Endodermal cell (in vitro differentiated cells): ENCODE measurements at regions not wholly inside any gene's neighbourhood (a gene's known extent, or its start where the extent isn't known, plus 50 kb on each side); places are given as distances from the start of the nearest gene placed in this dataset.
"Not testable (repeated sequence)": the region's sequence is repeated elsewhere in the genome, so short reads cannot be mapped to it uniquely, and the experiment has no call there.

ENCODE experiments used
- DNase-seq: peaks from one replicate; pipeline ENCODE4 v3.0.0-alpha.2; 2017
- H3K27ac ChIP-seq: 2 replicates; pipeline ENCODE4 v1.5.1; 2013; ENCODE audit warnings: mild to moderate bottlenecking, low read depth, low read length, moderate library complexity
- H3K27me3 ChIP-seq: 2 replicates; pipeline ENCODE4 v1.6.1; 2013; ENCODE audit warnings: mild to moderate bottlenecking, low read length, moderate library complexity; ENCODE audit not compliant: insufficient read depth, control insufficient read depth, poor library complexity, severe bottlenecking
- H3K36me3 ChIP-seq: 2 replicates; pipeline ENCODE4 v1.7.0; 2013; ENCODE audit warnings: mild to moderate bottlenecking, low read length, moderate library complexity; ENCODE audit not compliant: control insufficient read depth, insufficient read depth
- H3K4me1 ChIP-seq: one replicate; pipeline ENCODE4 v1.7.0; 2013; ENCODE audit warnings: low read length; ENCODE audit not compliant: control insufficient read depth, insufficient read depth
- H3K4me3 ChIP-seq: 2 replicates; pipeline ENCODE4 v1.5.1; 2013; ENCODE audit warnings: mild to moderate bottlenecking, low read length, moderate library complexity
- H3K9ac ChIP-seq: 2 replicates; pipeline ENCODE4 v1.6.1; 2013; ENCODE audit warnings: mild to moderate bottlenecking, low read length, moderate library complexity; ENCODE audit not compliant: poor library complexity, severe bottlenecking; ENCODE audit errors: extremely low read depth
- H3K9me3 ChIP-seq: 2 replicates; pipeline ENCODE4 v1.6.1; 2013; ENCODE audit warnings: mild to moderate bottlenecking, low read length, moderate library complexity; ENCODE audit not compliant: control insufficient read depth
- H3K27ac Mint-ChIP-seq: 2 replicates; pipeline ENCODE4 v1.8.0; 2020; ENCODE audit warnings: mixed read lengths
- H3K27me3 Mint-ChIP-seq: 2 replicates; pipeline ENCODE4 v1.8.0; 2021; ENCODE audit warnings: mild to moderate bottlenecking, mixed read lengths; ENCODE audit not compliant: insufficient read depth
- H3K36me3 Mint-ChIP-seq: 2 replicates; pipeline ENCODE4 v1.8.0; 2020; ENCODE audit warnings: low read depth, mixed read lengths
- H3K4me1 Mint-ChIP-seq: 2 replicates; pipeline ENCODE4 v1.8.0; 2020; ENCODE audit warnings: mixed read lengths
- H3K4me3 Mint-ChIP-seq: 2 replicates; pipeline ENCODE4 v1.8.0; 2020; ENCODE audit warnings: mild to moderate bottlenecking, moderate library complexity, mixed read lengths
- H3K9me3 Mint-ChIP-seq: 2 replicates; pipeline ENCODE4 v1.8.0; 2020; ENCODE audit warnings: mild to moderate bottlenecking, mixed read lengths
- whole genome bisulfite sequencing, 2 experiments: methylation state at CpG; one replicate each; pipeline versions ENCODE4 v1.1.5 to v1.1.7; 2013; ENCODE audit warnings: missing lambda C conversion rate in 2 of 2, mixed read lengths in 1 of 2; ENCODE audit not compliant: insufficient coverage in 1 of 2, insufficient read length in 1 of 2; 5-methylcytosine and 5-hydroxymethylcytosine counted together

GRCh38 chr2:91516669-91517068, 2825.2 kb downstream of the RPIA start:
- not testable (repeated sequence) for H3K36me3 Mint-ChIP-seq, H3K27me3 ChIP-seq, H3K4me1 Mint-ChIP-seq, H3K9ac ChIP-seq, H3K27me3 Mint-ChIP-seq, H3K27ac Mint-ChIP-seq, H3K4me1 ChIP-seq, H3K9me3 ChIP-seq, H3K9me3 Mint-ChIP-seq, H3K36me3 ChIP-seq, H3K27ac ChIP-seq, DNase-seq, H3K4me3 ChIP-seq, H3K4me3 Mint-ChIP-seq
- 80 to 93% methylated on average over 2 to 4 of the region's 6 CpGs for WGBS, 2 experiments

GRCh38 chr2:91517846-91518245, 2826.4 kb downstream of the RPIA start:
- H3K27ac Mint-ChIP-seq, H3K4me3 Mint-ChIP-seq, H3K9me3 Mint-ChIP-seq, H3K36me3 Mint-ChIP-seq, H3K4me1 Mint-ChIP-seq, H3K9ac ChIP-seq, H3K4me1 ChIP-seq, H3K27me3 Mint-ChIP-seq, DNase-seq, H3K4me3 ChIP-seq, H3K27me3 ChIP-seq, H3K27ac ChIP-seq, H3K9me3 ChIP-seq, H3K36me3 ChIP-seq: not testable (repeated sequence)
- 100% methylated on average over 1 of the region's 1 CpG; no CpG with 5 or more reads in 1 of the 2 experiments for WGBS, 2 experiments

GRCh38 chr2:91518361-91518981, 2827.0 kb downstream of the RPIA start:
- not testable (repeated sequence) for H3K4me1 Mint-ChIP-seq, H3K36me3 ChIP-seq, H3K4me1 ChIP-seq, H3K36me3 Mint-ChIP-seq, H3K27me3 ChIP-seq, H3K9me3 Mint-ChIP-seq, H3K9me3 ChIP-seq, H3K4me3 Mint-ChIP-seq, H3K27ac ChIP-seq, DNase-seq, H3K4me3 ChIP-seq, H3K27ac Mint-ChIP-seq, H3K9ac ChIP-seq, H3K27me3 Mint-ChIP-seq
- 72 to 88% methylated on average over 2 to 5 of the region's 5 CpGs for WGBS, 2 experiments

- WGBS, 2 experiments, result no CpG with 5 or more reads among the region's 3 CpGs
- not testable (repeated sequence) for H3K9me3 ChIP-seq, H3K27me3 Mint-ChIP-seq, H3K4me3 ChIP-seq, H3K27ac ChIP-seq, DNase-seq, H3K9ac ChIP-seq, H3K4me1 Mint-ChIP-seq, H3K36me3 ChIP-seq, H3K27ac Mint-ChIP-seq, H3K36me3 Mint-ChIP-seq, H3K4me3 Mint-ChIP-seq, H3K9me3 Mint-ChIP-seq, H3K27me3 ChIP-seq, H3K4me1 ChIP-seq
These were observed 2827.9 kb downstream of the RPIA start for GRCh38 chr2:91519359-91519758.

- not testable (repeated sequence) for H3K27ac ChIP-seq, H3K4me1 ChIP-seq, H3K36me3 Mint-ChIP-seq, H3K9ac ChIP-seq, H3K27ac Mint-ChIP-seq, H3K9me3 Mint-ChIP-seq, H3K9me3 ChIP-seq, DNase-seq, H3K4me3 Mint-ChIP-seq, H3K4me1 Mint-ChIP-seq, H3K36me3 ChIP-seq, H3K27me3 Mint-ChIP-seq, H3K4me3 ChIP-seq, H3K27me3 ChIP-seq
- 100% methylated on average over 1 of the region's 5 CpGs; no CpG with 5 or more reads in 1 of the 2 experiments for WGBS, 2 experiments
These were observed 2828.4 kb downstream of the RPIA start for GRCh38 chr2:91519914-91520313.

- 86% methylated on average over 1 of the region's 3 CpGs; no CpG with 5 or more reads in 1 of the 2 experiments for WGBS, 2 experiments
- H3K4me1 Mint-ChIP-seq, H3K27ac Mint-ChIP-seq, H3K27me3 ChIP-seq, H3K4me3 ChIP-seq, H3K9me3 ChIP-seq, H3K27me3 Mint-ChIP-seq, H3K4me3 Mint-ChIP-seq, H3K4me1 ChIP-seq, H3K27ac ChIP-seq, H3K36me3 Mint-ChIP-seq, H3K9ac ChIP-seq, DNase-seq, H3K36me3 ChIP-seq, H3K9me3 Mint-ChIP-seq: not testable (repeated sequence)
These were observed 2829.1 kb downstream of the RPIA start for GRCh38 chr2:91520523-91520922.

GRCh38 chr2:91520972-91521535, 2829.6 kb downstream of the RPIA start:
- 73 to 100% methylated on average over 1 to 2 of the region's 7 CpGs for WGBS, 2 experiments
- not testable (repeated sequence) for H3K36me3 ChIP-seq, H3K9me3 ChIP-seq, H3K9me3 Mint-ChIP-seq, H3K27me3 Mint-ChIP-seq, H3K27ac ChIP-seq, H3K4me1 Mint-ChIP-seq, H3K27me3 ChIP-seq, H3K9ac ChIP-seq, H3K27ac Mint-ChIP-seq, H3K4me3 ChIP-seq, H3K36me3 Mint-ChIP-seq, H3K4me1 ChIP-seq, H3K4me3 Mint-ChIP-seq, DNase-seq
